GM21360 (cell line): ENCODE measurements at regions not wholly inside any gene's neighbourhood (a gene's known extent, or its start where the extent isn't known, plus 50 kb on each side); places are given as distances from the start of the nearest gene placed in this dataset.

Source experiments
- ATAC-seq: cut with Tn5 transposase; IDR thresholded peaks from one replicate; pipeline ENCODE4 v1.9.1; 2021; ENCODE audit warnings: mild to moderate bottlenecking, moderate library complexity; ENCODE audit not compliant: unreplicated experiment

DNA sequence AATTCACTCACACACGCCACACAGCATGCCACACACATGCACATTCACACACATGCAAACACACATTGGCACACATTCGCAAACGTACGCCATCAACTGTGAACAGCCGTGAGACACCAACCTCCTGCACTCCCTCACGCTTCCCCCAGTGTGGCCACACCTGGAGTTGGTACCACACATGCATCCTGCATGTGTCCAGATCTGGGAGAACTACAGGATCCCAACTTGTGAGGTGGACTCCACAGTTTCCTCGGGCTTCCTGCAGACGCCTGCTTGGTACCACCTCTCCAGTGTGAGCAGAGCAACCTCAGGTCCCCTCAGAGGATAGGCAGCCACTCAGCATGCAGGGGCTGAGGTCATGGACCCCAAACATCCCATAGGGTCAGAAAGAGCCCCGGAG is 239.0 kb downstream of the EIPR1 start:
- ATAC-seq: no peak

- ATAC-seq: no peak
Measured at GRCh38 chr2:3137651-3138300, 239.8 kb downstream of the EIPR1 start.

DNA sequence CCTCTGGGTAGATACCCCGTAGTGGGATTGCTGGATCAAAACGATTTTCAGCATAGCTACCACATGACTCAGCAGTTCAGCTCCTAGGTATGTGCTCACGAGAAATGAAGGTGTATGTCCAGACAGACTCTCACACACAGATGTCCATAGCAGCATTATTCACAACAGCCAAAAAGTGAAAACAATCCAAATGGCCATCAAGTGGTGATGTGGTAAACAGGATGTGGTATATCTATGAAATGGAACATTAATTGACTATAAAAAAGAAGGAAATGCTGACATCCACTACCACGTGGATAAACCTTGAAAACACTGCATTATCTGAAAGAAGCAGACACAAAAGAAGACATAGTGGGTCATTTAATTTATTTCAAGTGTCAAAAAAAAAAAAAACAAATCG is 241.9 kb downstream of the EIPR1 start:
- ATAC-seq: no peak

DNA sequence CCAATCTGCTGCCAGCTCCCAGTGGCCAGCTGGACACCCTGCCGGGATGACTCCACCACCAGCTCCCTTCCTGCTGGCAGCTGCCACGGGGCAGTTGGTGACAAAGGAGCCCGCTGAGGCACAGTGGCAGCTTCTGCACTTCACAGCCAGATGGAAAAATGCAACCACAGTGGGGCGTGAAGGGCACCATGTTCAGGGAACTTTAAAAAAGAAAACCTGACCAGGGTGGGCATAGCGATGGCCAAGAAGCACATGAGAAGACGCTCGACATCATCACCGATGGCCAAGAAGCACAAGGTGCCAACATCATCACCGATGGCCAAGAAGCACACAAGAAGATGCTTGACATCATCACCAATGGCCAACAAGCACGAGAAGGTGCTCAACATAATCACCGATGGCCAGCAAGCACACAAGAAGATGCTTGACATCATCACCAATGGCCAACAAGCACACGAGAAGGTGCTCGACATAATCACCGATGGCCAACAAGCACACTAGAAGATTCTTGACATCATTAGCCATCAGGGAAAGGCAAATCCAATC is 243.5 kb downstream of the EIPR1 start:
- ATAC-seq: no peak

DNA sequence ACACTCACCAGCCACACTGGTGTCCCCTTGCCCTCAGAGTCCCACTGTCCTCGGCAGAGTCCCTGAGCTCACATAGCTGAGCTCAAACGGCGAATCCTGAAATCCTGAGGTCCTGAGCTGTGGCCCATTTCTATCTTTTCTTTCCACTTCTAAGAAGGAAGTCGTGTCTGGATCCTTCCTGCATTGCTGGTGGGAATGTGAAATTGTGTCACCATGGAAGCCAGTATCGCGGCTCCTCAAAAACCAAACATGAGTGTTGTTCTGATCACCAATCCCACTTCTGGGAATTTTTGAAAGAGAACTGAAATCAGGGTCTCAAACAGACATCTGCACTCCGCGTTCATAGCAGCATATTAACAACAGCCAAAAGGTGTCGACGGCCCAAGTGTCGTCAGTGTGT is 244.7 kb downstream of the EIPR1 start:
- ATAC-seq: no peak

DNA sequence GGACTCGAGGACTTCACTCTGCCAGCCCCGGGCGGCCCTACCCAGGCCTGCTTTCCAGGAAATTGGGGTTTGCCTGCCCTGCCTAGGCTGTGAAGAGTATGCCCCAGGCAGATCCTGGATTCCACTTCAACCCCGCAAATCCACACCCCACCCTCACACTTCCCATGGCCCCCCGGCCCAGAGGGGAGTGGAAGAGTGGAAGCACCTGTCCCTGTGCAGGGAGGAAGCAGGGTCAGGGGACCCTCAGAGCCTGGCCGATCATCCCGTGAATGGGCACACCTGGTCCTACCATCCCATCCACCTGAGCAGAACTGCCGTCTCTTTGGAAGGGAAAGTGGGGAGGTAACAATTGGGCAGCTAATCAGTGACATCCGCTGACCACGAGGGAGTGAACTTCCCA is 245.2 kb downstream of the EIPR1 start:
- no peak for ATAC-seq

DNA sequence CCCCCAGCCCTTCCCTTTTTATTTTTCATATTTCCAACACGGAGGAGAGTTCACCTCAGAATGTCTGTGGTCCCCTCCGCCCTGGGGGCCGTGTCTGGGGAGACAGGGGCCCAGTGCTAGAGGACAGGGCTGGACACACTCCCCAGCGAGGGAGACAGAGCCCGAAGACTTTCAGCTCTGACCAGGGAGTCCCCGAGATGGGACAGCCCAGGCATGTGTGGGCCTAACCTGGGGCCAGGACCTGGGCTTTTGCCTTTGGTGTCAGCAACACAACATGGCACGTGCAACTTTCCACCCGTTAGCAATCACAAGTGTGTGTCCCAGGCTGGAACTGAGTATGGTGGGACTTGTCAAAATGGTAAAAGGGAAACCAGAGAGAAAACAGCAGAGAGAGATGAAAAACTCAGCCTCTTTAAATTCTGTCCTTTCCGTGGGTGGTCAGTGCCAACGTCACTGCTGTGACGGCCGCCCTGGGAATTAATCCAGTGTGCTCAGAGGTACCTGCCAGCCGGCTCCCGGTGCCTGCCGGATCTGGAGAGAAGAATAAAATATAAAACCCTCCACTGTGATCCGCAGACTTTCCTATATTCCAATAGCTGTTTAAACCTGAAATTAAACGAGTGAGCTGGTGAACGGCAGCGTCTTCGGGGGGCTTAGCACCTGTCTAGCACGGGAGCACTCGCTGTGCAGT is 245.8 kb downstream of the EIPR1 start:
- ATAC-seq: no peak

- ATAC-seq: no peak
Measured at GRCh38 chr2:3130889-3131635, 246.6 kb downstream of the EIPR1 start.

DNA sequence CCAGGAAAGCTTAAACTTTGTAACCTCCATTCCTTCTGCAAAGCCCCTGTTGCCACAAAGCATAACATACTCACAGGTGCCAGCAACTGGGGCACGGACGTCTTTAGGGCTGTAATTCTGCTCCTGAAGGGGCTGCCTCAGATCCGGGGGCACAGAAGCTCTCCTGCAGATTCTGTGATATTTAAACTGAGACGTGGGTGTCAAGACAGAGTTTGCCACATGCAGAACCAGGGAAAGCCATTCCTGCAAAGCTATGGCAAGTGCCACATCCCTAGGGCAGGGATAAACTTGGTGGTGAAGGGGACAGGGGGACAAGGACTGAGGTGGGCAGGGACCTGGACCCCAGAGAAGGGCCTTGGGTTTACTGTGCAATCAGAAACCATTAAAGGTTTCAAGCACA is 247.2 kb downstream of the EIPR1 start:
- no peak for ATAC-seq

- no peak for ATAC-seq
Measured at GRCh38 chr2:3129867-3130266, 247.8 kb downstream of the EIPR1 start.

- ATAC-seq: no peak
Measured at GRCh38 chr2:3128786-3129185, 248.8 kb downstream of the EIPR1 start.

GRCh38 chr2:3127710-3128109 is 249.9 kb downstream of the EIPR1 start:
- no peak for ATAC-seq

DNA sequence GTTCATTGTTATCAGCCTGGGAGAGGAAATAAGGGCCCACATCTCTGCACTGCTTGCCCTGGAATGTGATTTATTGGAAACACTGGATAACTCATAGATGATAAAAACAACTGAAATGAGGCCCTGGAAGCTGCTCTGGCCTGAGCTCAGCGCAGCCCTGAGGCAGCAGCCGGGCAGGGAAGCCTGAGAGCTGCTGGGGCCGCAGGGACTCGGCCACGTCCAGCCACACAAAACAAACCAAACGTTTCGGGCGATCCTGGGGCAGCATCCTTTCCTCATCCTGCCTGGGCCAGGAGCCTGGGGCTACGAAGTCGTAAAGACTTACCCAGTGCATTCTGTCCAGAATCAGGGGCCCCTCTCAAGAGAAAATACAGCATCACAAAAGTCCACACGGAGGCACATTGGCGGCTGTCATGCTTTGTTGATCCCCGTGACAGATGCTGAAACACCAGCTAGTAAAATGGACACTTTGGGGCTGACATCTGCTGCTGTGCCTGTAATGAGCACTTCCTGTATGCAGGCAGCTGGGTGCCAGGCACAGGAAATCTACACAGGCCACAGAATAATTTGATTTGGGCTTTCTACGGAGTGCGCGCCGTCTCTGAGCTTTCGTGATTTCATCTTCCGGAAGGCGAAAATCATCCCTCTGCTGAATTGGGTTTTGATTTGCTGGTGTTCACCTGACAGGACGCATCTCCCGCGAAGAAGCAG is 250.6 kb downstream of the EIPR1 start:
- peak; percentile 49 for ATAC-seq

- no peak for ATAC-seq
Measured at GRCh38 chr2:3126171-3126910, 251.3 kb downstream of the EIPR1 start.

DNA sequence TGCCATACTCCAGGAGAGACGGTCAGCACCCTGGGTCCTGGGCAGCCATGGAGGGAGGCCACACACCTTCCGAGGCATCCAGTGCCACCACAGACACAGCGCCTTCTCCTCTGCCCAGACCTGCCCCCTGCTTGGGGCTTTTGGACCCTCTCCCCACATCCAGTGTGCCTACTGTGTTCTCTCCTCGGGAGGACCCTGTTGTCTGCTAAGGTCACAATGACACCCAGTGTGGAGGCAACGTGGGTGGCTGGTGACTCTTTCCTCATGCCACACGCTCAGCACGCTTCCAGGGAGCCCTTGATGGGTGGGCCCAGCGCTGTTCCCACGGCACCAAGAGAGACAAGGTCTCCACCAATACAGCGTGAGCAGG is 251.9 kb downstream of the EIPR1 start:
- no peak for ATAC-seq

DNA sequence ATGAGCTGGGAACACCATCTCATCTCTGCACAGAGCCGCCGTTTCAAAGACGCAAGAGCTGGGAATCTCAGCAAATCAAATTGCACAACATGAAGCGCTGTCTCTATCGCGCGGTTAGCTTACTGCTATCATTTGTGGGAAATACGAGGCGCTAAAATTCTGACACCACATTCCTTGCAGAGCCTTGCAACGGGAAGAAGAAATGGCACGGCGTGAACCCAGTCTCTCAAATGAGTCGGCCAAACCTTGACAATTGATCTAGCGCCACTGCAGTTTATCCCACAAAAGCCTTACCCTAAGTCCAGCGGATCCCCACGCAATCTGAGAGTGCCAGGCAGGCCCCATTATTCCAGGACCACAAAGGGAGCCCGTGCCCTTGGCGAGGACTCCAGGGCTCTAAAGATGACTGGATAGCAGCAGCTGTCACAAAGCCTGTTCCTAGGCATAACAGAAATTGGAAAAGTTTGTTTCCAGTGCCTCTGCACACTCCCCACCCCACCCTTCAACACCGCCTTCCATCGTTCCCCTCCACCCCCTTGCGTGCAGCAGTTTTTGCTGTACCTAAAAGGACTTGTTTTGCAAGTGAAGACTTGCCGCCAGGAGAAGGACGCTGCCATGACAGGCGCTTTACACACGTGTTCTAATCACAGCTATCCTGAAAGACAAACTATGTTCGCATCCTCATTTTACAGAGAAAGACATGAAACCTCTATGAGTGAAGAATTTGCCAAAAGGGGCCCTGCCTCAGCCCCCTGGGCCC is 252.4 kb downstream of the EIPR1 start:
- no peak for ATAC-seq

DNA sequence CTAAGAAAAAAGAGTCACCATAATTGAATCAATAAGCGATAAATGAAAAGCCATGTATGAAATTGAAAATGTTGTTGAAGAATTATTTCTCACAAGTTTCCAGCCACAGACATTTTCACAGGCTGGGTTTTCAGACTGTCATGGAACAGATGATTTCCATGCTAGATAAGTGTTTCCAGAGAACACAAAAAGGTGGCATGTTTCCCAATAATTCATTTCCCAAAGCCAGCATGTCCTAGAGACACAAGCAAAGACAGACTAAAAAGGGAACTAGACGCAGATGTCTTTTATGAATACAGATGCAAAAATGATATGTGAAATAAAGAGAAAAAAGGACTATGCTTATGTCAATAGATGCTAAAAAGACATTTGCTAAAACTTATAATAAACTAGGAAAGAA is 255.1 kb downstream of the EIPR1 start:
- no peak for ATAC-seq

GRCh38 chr2:3121601-3122000 is 256.0 kb downstream of the EIPR1 start:
- ATAC-seq: no peak

DNA sequence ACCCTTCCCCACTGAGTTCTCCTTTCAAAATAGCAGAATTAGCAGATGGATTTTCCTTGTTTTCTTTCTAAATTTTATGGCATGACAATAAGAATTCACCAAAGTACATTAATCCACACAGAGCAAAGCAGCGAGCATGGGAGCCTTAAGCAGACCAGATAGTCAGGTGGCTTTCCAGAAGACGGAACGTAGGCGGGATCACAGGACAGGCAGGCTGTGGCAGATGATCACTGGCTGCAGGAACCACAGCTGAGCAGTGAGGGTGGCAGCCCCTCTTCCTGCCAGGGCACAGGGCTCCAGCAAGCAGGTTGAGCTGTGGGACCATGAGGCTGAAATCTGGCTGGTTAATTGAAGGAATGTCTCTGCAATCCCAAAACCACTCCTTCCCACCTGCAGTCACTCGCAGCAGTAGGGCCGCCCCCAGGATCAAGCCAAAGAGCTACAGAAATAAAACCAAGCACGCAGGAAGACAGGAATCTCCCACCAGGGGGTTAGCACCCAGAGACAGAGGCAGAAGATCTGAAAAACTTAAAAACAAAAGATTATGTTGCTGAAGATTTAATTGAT is 259.9 kb downstream of the EIPR1 start:
- ATAC-seq: no peak

DNA sequence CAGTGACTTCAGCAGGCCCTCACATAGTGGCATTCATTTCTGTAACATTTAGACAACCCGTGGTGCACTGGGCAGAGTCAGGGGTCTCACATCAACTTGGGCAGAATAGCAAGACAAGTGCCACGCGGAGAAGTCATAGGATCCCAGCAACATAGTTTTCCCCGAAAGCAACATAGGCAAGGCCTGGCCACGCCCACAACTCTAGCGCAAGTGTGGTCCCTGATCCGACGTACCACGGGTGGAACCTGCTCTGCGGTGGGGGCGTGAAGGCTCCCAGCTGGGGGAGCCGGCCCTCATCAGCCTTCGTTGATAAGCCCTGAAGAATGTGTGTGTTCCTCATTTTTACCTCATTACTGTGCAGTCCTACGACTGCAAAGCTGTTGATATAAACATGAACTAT is 261.2 kb downstream of the EIPR1 start:
- no peak for ATAC-seq
